GM20000 (cell line): ENCODE measurements at regions not wholly inside any gene's neighbourhood (a gene's known extent, or its start where the extent isn't known, plus 50 kb on each side); places are given as distances from the start of the nearest gene placed in this dataset.

Experiments used
- DNase-seq: peaks from one replicate; pipeline ENCODE4 v3.0.0; 2012; ENCODE audit warnings: low spot score
- CTCF ChIP-seq: IDR thresholded peaks from 2 replicates; pipeline ENCODE4 v1.5.1; 2012; ENCODE audit warnings: mild to moderate bottlenecking, control low read depth; ENCODE audit errors: extremely low read depth, missing control alignments

GRCh38 chr2:217484046-217484445, 518.7 kb downstream of the TNS1 start:
- DNase-seq: no peak
- TF ChIP-seq CTCF: no peak

GRCh38 chr2:217482056-217482710, 520.6 kb downstream of the TNS1 start:
- no peak for DNase-seq
- TF ChIP-seq CTCF: no peak

GRCh38 chr2:217481577-217481976, 521.2 kb downstream of the TNS1 start:
- no peak for DNase-seq
- no peak for TF ChIP-seq CTCF

- DNase-seq: no peak
- no peak for TF ChIP-seq CTCF
These were observed 523.2 kb downstream of the TNS1 start for GRCh38 chr2:217479566-217479965.

GRCh38 chr2:217478831-217479455, 523.9 kb downstream of the TNS1 start:
- TF ChIP-seq CTCF: no peak
- no peak for DNase-seq

- TF ChIP-seq CTCF: no peak
- no peak for DNase-seq
These were observed 525.2 kb downstream of the TNS1 start for GRCh38 chr2:217477583-217477982.

GRCh38 chr2:217475791-217476190, 527.0 kb downstream of the TNS1 start:
- DNase-seq: no peak
- TF ChIP-seq CTCF: no peak
